ENCODE measurements at regions not wholly inside any gene's neighbourhood (a gene's known extent, or its start where the extent isn't known, plus 50 kb on each side); places are given as distances from the start of the nearest gene placed in this dataset.
"Not testable (repeated sequence)": the region's sequence is repeated elsewhere in the genome, so short reads cannot be mapped to it uniquely, and the experiment has no call there.

DNA sequence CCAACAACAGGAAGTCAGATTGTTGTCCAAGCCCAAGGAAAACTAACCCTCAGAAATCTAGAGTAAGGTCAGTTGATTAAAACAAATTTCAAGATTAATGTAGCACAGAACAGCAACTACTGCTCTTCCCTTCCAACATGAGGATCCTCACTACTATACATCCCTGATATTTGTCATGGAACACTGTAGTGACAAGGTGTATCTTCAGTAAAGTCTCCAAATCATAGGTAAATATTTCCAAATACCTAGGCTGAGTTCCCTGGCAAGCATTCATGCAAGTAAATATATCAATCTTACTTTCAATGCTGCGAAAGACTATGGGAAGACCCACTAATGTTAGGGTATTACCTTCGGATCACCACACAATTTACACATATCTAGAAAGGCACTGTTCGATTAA lies 986.9 kb upstream of the ARRDC3 start:
- no peak for FAIRE-seq

DNA sequence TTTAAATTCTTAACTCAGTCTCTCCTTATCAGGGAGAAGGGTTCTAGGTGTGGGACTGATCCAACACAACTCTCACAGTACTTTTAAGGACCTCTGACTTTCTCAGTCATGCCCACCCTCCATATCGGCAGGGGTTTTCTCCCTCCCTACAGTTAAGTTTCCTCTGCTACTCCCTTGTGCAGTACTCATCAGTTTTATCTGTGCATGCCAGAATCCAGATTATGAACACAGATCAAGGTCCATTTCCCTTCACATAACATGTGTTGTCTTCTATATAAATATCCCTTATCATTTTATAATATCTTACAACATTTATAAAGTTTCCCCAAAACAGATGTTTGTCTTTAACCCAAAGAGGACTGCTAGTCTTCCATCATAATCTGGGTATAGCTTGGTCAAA lies 986.5 kb upstream of the ARRDC3 start:
- FAIRE-seq: no peak

DNA sequence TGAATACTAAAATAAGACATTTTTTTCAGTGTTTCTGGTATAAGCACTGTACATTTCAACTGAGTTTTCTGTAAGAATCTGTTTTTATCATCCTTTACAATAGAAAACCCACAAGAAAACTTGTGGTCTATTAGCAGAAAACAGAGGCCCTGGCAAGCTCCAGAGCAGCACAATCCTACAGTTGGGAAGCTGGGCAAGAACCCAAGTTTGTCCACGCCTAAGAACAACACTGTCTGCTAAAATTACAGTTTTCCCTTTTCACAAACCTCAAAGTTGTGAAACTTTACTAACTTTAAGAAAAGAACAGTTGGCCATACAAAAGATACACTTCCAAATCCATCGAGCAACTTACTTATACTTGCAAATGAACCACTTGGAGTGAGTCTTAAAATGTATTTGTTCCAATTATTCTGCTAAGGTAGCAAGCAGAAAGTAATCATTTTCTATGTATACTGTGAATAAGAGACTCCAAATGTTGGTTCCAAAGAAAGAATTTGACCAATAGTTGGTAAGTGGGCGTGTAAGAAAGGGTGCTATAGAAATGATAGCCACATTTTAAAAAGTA lies 982.0 kb upstream of the ARRDC3 start:
- no peak for FAIRE-seq

DNA sequence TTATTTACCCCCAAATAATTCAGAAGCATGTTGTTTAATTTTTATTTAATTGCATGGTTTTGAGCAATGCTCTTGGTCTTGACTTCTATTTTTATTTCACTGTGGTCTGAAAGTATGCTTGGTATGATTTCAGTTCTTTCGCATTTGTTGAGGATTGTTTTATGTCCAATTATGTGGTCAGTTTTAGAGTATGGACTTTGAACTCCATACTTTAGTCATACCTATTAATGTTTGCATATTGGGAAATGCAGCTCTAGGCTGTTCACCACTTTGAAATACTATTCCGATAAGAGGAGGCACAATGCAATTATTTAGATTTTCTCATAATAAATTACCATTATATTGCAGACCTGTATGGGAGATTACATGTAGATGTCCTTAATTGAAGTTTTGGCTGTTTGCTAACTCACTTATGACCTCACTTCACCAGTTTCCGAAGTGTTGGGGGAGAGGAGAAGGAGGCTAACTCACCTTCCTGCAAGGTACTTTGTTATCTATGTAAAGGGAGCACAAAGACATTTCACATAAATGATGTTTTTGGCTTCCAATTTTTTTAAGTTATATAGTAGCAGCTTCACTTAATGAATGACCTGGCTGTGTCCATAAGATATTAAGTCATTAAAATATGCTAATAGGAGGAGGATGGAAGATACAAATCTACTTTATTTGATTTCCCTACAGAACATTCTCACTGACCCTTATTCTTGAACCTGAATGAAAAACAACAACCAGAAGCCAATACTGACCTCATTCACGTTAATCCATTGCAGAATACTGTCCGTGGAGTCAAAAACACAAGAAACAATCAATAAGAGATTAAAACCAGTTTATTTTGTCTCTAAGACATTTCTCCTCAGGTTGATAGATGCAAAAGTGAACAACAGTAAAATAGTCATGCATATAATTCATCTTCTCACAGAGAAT lies 970.3 kb upstream of the ARRDC3 start:
- FAIRE-seq: no peak

DNA sequence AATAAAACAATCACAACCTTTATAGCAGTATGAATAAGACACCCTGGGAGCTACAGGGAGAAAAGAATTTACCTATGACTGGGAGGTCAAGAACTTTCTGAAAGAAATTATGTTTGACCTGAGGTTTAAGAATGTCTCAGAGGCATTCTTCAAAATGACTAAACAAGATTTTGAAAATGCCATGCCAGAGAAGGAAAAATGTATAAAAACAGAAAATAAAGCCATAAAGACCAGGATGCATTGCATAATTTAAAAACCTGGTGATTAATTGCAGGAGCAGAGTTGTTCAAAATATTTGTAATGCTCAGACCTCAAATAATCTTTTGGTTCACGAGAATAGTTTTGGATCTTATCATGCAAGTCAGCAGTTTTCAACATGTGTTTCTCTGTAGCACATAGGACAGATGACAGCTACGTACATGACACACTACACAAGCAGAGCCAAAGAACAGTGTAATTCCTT lies 954.7 kb upstream of the ARRDC3 start:
- no peak for FAIRE-seq

DNA sequence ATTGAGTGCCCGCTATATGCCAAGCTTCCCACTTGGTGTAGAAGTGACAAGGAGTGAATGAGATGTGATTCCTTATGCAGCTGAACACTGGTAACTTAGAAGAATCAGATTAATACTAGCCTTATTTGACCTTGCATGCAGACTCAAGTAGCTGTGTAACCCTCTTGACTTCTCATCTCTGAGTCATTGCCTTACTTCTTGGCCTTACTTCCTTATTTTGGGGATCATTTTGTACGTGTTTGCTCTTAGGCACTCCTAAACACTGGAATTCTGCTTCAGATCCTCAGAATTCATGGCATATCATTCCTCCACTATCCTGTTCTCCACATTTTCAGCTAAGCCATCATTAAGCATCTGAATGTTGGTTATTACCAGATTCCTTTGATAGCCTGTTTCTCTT lies 948.9 kb upstream of the ARRDC3 start:
- no peak for FAIRE-seq

DNA sequence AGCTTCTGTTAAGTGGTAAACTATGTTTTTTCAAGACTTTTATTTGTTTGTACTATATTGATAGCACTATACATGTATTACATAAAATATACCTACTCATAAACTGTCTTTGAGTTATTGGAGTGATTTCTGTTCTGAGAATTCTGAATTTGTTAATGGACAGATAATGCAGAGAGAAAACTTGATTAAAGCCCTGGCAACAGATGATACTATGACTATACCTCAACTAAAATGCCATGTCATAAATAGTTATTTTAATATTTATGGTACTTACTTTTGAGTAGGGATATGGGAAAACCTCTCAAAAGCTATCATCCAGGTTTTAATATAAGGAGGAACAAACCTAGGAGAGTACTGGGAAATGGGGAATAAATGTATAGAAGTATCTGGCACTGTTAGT lies 947.2 kb upstream of the ARRDC3 start:
- no peak for FAIRE-seq

DNA sequence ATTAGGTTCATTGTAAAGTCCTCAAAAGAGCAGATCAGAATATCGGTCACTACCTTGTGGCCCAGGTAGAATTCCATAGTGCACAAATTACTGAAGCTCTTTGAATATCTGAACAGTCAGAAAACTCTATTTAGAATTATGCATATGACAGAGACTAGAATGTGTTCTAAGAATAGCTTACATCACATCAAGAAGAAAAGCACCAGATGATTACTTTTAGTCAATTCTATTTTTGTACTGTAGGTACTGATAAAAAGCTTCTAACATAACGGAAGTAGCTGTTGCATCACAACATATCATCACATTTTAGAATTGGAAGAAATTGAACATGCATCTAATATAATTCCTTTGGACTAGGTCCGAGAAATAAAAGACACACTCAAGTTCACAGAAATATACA lies 946.6 kb upstream of the ARRDC3 start:
- no peak for FAIRE-seq

DNA sequence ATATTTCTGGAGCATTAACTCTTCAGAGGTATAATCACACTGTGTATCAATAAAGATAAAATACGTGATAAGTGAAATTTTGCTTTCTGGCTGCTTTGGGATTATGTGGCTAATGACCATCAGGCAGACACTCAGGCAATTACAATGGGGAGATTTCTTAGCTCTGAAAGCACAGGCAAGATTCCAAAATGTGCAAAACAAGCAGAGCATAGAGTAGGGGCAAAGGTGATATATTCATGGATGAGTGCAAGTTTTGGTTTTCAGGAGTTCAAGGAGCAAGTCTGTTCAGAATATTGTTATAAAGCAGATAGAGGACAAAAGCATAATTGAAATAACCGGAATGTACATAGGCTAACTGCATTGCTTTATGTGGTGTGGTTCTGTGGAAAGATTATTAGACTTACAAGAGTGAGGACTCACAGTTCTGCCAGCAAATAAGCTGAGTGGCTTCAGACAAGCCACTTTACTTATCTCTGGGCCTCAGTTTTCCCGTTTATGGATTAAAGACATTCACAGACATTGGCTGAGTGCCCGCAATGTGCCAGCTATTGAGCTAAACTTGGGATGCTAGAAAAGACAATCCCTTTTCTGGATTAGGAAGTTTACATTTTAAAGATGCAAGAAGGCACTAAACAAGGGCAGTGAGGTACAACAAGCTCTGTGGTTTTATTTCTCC lies 945.6 kb upstream of the ARRDC3 start:
- FAIRE-seq: no peak

DNA sequence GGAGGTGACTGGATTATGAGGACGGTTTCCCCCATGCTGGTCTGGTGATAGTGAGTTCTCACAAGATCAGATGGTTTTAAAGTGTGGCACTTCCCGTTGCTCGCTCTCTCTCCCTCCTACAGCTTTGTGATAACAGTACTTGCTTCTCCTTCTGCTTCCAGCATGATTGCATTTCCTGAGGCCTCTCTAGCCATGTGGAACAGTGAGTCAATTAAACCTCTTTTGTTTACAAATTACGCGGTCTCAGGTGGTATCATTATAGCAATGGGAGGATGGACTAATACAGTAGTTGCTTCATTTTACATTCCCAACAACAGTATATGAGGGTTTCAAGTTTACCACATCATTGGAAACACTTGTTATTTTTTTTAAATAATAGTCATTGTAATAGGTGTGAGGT lies 937.3 kb upstream of the ARRDC3 start:
- no peak for FAIRE-seq

DNA sequence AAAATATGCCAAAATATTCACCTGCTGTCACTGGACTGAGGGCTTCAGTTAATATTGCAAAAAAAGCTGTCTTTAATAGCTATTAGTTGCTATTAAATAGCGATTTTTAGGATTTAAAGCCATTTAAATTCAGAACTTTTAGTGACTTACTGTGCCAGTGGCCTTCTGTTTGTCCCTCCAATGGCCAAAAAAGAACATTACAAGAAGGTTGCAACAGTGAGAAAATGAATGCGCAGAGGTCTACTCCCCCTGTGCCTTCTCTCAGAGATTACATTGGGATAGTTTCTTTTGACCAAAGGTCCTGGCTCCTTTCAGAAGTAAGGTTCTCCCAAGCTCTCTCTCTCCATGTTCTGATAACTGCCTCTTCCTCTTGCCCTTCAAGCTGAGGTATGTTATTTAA lies 930.3 kb upstream of the ARRDC3 start:
- peak; percentile 46 for FAIRE-seq

DNA sequence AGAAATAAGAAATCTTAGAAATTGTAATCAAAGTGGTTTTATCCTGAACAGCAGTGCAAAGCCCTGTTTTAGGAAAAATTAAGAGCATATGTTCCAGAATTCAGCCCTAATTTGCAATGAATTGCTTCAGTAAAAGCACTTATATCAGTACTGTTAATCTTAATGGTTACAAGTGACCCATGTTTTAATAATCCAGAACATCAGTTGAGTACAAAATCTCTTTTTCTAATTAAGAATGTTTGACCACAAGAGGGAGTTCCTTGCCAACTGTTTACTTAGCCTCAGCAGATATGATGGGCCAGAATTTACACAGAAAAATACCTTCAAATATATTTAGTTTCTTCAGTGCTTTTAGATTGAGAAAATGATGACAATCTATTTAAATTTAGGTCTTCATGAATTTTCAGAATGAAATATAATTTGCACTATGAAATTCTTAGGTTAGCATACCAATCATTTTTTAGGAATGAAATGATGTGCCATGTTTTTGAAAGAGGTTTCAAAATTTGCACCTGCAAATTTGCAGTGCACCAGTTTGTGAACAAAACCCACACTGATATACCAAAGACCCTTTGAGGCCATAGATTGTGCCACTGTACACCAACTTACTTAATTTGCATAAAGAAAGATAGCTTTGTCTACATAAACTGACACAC lies 926.3 kb upstream of the ARRDC3 start:
- peak; percentile 99 for FAIRE-seq

DNA sequence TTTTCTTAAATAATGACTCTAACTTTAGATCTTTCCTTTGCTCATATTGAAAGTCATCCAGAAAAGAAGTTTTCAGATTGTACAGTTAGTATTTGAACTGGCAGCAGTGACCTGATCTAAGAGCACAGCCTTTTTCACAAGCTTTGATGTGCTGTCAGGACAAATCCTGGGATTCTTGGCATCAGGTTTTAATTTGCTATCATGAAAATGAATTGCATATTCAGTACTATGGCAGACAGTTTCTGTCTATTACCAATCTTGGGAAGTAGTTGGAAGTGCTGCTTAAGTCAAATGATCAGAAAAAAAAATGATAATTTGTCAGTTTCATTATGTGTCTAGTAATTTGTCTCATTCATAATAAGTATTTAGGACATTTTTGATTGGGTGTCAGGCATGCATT lies 925.6 kb upstream of the ARRDC3 start:
- no peak for FAIRE-seq

DNA sequence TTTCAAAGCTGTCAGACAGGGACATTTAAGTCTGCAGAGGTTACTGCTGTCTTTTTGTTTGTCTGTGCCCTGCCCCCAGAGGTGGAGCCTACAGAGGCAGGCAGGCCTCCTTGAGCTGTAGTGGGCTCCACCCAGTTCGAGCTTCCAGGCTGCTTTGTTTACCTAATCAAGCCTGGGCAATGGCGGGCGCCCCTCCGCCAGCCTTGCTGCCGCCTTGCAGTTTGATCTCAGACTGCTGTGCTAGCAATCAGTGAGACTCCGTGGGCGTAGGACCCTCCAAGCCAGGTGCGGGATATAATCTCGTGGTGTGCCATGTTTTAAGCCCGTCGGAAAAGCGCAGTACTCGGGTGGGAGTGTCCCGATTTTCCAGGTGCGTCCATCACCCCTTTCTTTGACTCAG lies 919.2 kb upstream of the ARRDC3 start:
- FAIRE-seq: not testable (repeated sequence)

DNA sequence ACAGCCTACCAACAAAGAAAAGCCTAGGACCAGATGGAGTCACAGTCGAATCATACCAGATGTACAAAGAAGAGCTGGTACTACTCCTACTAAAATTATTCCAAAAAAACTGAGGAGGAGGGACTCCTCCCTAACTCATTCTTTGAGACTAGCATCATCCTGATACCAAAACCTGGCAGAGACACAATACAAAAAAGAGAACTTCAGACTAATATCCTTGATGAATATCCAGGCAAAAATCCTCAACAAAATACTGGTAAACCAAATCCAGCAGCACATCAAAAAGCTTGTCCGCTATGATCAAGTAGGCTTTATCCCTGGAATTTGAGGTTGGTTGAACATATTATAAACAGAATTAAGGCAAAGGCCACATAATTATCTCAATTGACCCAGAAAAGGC lies 900.4 kb upstream of the ARRDC3 start:
- no peak for FAIRE-seq

DNA sequence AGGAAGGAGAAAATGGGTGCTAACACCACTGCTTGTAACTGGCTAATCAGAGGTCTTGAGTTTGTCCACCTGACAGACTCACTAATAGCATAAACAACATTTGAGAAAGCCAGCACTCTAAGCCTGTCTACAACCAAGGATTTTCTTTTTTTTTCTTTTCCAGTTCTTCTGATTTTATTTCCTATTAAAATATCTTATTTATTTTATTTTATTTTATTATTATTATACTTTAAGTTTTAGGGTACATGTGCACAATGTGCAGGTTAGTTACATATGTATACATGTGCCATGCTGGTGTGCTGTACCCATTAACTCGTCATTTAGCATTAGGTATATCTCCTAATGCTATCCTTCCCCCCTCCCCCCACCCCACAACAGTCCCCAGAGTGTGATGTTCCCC lies 888.6 kb upstream of the ARRDC3 start:
- FAIRE-seq: not testable (repeated sequence)

DNA sequence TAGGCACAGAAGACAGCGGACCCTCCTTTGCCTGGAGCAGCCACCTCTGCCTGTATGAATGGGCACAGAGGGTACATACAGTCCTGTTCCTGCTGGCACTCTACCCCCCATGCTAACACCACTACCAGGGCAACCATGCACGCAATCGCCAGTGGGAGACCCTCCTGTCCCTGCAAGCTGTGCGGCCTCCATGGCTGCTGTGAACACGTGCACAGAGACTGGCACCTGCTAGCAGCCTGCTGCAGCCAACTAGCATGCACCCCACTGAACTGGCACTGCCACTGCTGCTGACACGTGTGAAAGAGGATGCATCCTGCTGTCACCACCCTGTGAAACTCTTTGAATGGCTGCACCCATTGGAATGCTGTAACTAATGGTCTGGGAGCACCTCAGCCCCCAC lies 885.2 kb upstream of the ARRDC3 start:
- FAIRE-seq: no peak

DNA sequence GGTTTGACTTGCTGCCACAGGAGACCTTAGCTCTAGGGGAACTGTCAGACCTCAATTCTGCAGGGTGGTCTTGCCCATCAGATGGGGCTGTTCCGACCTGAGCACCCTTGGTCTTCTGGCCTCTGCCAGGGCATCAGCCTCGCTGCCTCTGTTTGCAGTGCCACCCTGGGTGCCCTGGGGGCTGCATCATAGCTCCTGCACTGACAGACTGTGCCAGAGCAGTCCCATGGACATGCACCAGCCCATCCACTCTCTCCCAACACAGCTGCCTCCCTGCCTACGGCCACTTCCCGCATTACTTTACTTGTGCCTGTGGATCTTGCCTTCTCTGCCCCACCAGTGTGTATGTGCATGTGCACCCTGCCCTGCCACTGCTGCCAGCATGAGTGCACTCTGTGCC lies 884.7 kb upstream of the ARRDC3 start:
- no peak for FAIRE-seq

DNA sequence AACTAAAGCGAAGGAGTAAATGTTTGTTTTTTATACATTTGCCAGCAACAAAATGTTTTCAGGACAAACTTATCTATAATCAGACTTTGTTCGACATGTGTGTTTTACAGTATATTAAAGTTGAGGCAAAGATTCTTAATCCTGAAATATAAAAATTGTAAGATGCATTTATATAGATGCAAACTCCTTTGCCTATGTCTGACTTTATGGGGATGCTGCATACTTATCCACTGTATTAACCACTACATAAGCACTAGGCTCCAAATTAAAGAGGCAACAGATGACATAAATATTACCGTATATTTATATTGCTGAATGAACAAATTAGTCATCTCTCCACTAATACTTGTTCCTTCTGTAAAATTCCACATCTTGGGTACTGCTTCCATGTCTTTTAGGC lies 882.7 kb upstream of the ARRDC3 start:
- no peak for FAIRE-seq

DNA sequence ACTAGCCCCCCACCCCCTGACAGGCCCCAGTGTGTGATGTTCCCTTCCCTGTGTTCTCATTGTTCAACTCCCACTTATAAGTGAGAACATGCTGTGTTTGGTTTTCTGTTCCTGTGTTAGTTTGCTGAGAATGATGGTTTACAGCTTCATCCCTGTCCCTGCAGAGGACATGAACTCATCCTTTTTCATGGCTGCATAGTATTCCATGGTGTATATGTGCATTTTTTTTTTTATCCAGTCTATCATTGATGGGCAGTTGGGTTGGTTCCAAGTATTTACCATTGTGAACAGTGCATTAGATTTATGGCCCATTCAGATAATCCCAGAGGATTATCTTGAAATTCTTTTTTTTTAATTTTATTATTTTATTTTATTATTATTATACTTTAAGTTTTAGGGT lies 872.5 kb upstream of the ARRDC3 start:
- FAIRE-seq: not testable (repeated sequence)

DNA sequence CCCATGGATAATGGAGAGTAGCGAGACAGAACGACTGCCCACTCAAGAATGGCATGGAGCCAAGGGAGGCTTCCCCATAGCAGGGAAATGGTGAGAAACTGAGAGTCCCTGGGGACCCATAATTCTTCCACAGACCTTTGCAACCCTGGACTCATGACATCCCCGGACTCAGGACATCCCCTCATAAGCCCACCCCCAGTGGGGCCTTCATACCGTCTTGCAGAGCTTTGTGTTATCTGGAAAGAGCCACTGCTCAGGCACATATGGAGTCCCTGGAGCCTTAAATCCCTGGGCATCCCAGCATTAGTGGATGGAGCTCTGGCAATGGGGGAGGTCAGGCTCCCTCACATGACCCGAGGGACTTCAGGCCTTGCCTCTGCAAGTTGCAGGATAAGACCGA lies 865.4 kb upstream of the ARRDC3 start:
- no peak for FAIRE-seq

DNA sequence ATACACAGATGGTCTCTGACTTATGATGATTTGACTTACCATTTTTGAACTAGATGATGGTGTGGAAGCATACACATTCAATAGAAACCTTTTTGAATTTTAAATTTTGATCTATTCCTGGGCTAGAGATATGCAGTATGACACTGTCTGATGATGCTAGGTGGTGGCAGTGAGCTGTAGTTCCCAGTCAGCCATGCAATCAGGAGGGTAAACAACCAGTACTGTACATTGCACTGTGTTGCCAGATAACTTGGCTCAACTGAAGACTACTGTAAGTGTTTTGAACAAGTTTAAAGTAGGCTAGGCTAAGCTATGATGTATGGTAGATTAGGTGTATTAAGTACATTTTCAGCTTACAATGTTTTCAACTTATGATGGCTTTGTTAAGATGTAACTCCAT lies 859.1 kb upstream of the ARRDC3 start:
- no peak for FAIRE-seq

DNA sequence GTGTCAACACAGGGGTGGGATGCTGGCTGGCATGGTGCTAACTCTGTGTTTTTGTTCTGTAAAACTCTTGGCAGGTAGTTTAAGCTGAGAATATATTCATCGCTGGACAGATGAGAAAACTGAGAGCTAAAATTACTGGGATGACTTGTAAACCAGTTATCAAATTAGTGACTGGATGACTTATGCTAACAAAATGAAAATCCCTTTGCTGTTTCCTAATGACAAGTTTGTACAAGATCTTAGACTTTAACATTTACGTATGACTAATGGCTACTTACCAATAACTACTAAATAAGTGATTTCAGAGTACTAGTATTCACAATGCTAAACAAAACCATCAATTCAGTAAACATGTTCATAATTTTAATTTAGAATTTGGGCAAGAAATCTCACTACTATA lies 854.8 kb upstream of the ARRDC3 start:
- FAIRE-seq: no peak

DNA sequence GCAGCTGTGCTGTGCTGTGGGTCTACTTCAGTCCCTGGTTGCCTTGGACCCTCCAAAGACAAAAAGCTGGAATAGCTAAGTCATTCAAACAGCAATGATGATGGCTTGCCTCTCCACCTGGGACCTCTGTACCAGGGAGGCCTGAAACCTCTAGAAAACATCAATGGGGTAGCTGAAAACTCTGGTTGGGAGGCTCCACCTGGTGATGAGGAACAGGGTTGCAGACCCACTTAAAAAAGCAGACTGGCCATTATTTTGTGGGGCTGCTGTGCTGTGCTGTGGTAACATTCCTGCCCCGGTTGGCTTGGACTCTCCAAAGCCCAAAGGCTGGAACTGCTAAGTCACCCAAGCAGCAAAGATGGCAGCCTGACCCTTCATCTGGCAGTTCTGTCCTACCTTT lies 839.3 kb upstream of the ARRDC3 start:
- FAIRE-seq: no peak
